Coronary artery (tissue), 2 donors: ENCODE measurements at regions not wholly inside any gene's neighbourhood (a gene's known extent, or its start where the extent isn't known, plus 50 kb on each side); places are given as distances from the start of the nearest gene placed in this dataset.

Experiments used
- DNase-seq: peaks from one replicate; pipeline ENCODE4 v3.0.0-alpha.2; 2017; ENCODE audit warnings: low spot score
- H3K27ac ChIP-seq, 2 donors: fragments of 200-600 bp; sonication (generic); one replicate each; pipeline ENCODE4 v1.5.1; 2016 to 2019
- H3K4me3 ChIP-seq: fragments of 200-600 bp; sonication (generic); 2 replicates; pipeline ENCODE4 v1.5.1; 2016; ENCODE audit warnings: mild to moderate bottlenecking, moderate library complexity
- TF ChIP-seq, protein P1 (sequence below): fragments of 200-600 bp; sonication (generic); IDR thresholded peaks from one replicate; pipeline ENCODE4 v1.5.1; 2019; ENCODE audit warnings: antibody characterized with exemption

DNA sequence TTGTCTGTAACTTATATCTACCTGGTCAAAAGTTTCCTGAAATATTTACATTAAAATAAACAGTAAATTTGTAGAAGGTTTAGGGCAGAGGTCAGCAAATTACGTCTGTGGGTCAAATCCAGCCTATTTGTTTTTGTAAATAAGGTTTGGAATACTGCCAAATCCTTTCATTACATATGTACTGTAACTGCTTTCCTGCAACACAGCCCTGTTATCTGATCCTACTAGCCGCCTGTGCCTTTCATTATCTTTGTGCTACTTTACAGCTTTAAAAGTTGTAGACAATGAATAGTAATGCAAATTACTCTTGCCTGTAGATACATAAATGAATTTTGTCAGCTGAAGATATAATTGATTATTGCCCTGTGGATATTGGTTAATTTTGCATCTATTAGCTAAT, 369.6 kb upstream of the SLC7A11 start:
- TF ChIP-seq, protein P1, sequence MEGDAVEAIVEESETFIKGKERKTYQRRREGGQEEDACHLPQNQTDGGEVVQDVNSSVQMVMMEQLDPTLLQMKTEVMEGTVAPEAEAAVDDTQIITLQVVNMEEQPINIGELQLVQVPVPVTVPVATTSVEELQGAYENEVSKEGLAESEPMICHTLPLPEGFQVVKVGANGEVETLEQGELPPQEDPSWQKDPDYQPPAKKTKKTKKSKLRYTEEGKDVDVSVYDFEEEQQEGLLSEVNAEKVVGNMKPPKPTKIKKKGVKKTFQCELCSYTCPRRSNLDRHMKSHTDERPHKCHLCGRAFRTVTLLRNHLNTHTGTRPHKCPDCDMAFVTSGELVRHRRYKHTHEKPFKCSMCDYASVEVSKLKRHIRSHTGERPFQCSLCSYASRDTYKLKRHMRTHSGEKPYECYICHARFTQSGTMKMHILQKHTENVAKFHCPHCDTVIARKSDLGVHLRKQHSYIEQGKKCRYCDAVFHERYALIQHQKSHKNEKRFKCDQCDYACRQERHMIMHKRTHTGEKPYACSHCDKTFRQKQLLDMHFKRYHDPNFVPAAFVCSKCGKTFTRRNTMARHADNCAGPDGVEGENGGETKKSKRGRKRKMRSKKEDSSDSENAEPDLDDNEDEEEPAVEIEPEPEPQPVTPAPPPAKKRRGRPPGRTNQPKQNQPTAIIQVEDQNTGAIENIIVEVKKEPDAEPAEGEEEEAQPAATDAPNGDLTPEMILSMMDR, result no peak
- DNase-seq, result no peak
- Histone ChIP-seq H3K27ac (no peak overlapping the region), H3K4me3 (no peak overlapping the region)

DNA sequence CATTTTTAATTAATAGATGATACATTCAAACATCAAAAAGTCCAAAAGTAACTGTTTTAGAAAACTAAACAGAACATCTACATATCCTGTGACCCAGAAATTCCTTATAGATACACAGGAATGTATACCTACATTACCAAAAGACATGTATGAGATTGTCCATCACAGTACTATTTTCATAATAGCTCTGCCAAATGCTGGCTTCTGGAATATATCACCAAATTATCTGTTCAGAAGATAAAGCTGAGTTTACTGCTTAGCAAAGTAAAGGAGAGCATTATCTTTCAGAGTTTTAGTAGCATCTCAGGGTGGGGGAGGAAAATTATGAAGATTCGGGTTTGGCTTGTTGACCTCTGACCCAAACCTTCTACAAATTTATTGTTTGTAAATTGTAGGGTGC, 368.9 kb upstream of the SLC7A11 start:
- Histone ChIP-seq H3K4me3 (no peak overlapping the region), H3K27ac (no peak overlapping the region)
- no peak for DNase-seq
- TF ChIP-seq, protein P1, result no peak

DNA sequence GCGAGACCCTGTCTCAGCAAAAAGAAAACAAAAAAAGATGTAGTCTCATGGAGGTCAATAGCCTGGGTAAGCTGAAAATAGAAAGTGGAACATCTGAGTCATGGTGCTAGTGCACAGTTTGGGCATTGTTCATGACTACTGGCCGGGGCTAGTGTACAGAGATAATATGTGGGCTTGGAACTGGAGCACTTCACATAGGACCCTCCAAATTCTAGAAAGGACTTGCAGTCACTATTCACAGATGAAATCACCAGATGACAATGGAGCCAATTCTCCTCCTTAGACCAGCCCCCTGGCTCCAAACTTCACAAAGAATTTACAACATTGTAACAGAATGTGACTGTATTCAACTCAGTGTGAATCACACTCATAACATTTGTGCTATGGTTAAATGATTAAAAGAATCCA, 367.8 kb upstream of the SLC7A11 start:
- Histone ChIP-seq H3K27ac (peak overlapping the region in 1 of 2 donors; percentile 48), H3K4me3 (no peak overlapping the region)
- TF ChIP-seq, protein P1, result no peak
- DNase-seq, result no peak

DNA sequence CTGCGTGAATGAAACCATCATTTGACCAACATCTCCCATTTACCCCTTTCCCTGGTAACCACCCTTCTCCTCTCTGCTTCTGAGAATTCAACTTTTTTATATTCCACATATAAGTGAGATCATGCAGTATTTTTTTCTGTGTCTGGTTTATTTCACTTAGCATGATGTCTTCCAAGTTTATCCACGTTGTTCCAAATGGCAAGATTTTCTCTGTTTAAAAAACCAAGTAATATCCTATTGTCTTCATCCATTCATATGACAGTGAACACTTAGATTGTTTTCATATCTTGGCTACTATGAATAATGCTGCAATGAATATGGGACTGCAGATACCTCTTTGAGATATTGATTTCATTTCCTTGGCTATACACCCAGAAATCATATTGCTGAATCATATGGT, 362.4 kb upstream of the SLC7A11 start:
- no peak for DNase-seq
- Histone ChIP-seq H3K27ac (no peak overlapping the region), H3K4me3 (no peak overlapping the region)
- TF ChIP-seq, protein P1, result no peak

DNA sequence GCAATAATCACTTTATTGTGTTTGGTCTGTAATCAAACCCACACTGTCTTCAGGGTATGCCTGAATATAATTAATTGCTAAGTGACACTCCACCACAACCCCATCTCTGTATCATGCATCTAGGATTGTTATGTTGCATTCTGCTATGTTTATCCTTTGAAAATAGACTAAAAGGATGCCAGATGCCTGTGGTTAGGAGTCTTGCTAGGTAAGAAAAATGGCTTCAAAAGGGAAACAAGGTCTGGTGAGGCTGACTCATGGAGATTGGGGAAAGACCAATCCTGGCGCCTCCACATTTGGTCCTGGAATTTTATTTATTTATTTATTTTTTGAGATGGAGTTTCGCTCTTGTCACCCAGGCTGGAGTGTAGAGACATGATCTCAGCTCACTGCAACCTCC, 360.5 kb upstream of the SLC7A11 start:
- Histone ChIP-seq H3K27ac (no peak overlapping the region), H3K4me3 (no peak overlapping the region)
- TF ChIP-seq, protein P1, result no peak
- no peak for DNase-seq

DNA sequence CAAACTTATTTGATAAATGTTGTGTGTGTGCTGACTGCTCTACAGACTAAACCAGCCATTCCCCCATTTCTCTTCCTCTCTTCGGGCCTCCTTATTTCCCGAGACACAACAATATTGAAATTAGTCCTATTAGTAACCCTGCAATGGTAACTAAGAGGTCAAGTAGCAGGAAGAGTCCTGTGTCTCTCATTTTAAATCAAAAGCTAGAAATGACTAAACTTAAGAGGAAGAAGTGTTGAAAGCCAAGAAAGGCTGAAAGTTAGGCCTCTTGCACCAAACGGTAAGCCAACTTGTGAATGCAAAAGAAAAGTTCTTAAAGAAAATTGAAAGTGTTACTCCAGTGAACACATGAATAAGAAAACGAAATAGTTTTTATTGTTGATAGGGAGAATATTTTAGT, 357.8 kb upstream of the SLC7A11 start:
- Histone ChIP-seq H3K4me3 (no peak overlapping the region), H3K27ac (no peak overlapping the region)
- DNase-seq, result no peak
- TF ChIP-seq, protein P1, result no peak

DNA sequence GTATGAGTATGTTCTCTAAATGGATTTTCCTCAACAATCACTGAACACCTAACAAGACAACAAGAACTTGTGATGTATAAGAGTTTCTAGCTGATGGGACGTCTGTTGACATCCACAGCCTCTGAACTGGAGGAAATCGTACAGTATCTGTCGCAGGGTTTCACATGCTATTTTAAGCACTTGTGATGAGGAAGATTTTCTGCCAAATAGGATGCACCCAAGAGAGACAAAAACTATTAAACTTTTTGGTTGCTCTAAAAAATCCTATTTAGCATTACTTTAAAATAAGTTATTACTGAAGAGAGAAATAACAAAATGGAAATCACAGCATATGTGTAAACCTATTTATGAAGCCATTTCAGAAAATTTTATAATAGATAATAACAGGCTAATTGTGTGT, 356.1 kb upstream of the SLC7A11 start:
- TF ChIP-seq, protein P1, result no peak
- Histone ChIP-seq H3K27ac (no peak overlapping the region), H3K4me3 (no peak overlapping the region)
- no peak for DNase-seq
